ENCODE measurements at regions not wholly inside any gene's neighbourhood (a gene's known extent, or its start where the extent isn't known, plus 50 kb on each side); places are given as distances from the start of the nearest gene placed in this dataset.

- TF ChIP-seq, protein P1, sequence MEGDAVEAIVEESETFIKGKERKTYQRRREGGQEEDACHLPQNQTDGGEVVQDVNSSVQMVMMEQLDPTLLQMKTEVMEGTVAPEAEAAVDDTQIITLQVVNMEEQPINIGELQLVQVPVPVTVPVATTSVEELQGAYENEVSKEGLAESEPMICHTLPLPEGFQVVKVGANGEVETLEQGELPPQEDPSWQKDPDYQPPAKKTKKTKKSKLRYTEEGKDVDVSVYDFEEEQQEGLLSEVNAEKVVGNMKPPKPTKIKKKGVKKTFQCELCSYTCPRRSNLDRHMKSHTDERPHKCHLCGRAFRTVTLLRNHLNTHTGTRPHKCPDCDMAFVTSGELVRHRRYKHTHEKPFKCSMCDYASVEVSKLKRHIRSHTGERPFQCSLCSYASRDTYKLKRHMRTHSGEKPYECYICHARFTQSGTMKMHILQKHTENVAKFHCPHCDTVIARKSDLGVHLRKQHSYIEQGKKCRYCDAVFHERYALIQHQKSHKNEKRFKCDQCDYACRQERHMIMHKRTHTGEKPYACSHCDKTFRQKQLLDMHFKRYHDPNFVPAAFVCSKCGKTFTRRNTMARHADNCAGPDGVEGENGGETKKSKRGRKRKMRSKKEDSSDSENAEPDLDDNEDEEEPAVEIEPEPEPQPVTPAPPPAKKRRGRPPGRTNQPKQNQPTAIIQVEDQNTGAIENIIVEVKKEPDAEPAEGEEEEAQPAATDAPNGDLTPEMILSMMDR (conservative IDR thresholded peaks at IDR 0.05): no peak
- no peak for TF ChIP-seq ZFX (IDR thresholded peaks at IDR 0.05)
Observed at GRCh38 chr6:6515691-6516607, 72.6 kb upstream of the LY86 start.
